ENCODE measurements at regions not wholly inside any gene's neighbourhood (a gene's known extent, or its start where the extent isn't known, plus 50 kb on each side); places are given as distances from the start of the nearest gene placed in this dataset.

- ChIA-PET CTCF (no interaction called here), POLR2A (ENCODE audit: unreplicated experiment) (no interaction called here)
- no peak overlapping the region for H4K5ac ChIP-seq (ENCODE audit: low read depth, low read length)
- H3K14ac ChIP-seq (replicated peaks; ENCODE audit: low read depth, low read length) = no peak overlapping the region
- no peaks in the 10 kb centered on the region for H3K4me1 ChIP-seq (ENCODE audit: control insufficient read depth, insufficient read depth, low read length)
- intact Hi-C loops (cut with micrococcal nuclease) (no loop called here), dilution Hi-C loops (cut with HindIII; ENCODE audit: low sequenced_read_pairs, unreplicated experiment) (no loop called here), in situ Hi-C loops (cut with MboI; ENCODE audit: low sequenced_read_pairs) (no loop called here)
- no peak overlapping the region for H3K4ac ChIP-seq (ENCODE audit: low read depth, low read length)
- H3K9me3 ChIP-seq (ENCODE audit: control insufficient read depth, insufficient read depth, low read length) = peaks cover 5% of the 10 kb centered on the region; the same call in 1 of the 2 replicates
- H3K4me3 ChIP-seq (ENCODE audit: insufficient read depth, low read depth, low read length) = no peak overlapping the region
- no peak overlapping the region for H2BK5ac ChIP-seq (ENCODE audit: low read depth, low read length, poor library complexity, severe bottlenecking)
- H3K18ac ChIP-seq (ENCODE audit: low read depth, low read length) = no peak overlapping the region
- no peaks in the 10 kb centered on the region for H3K9me1 ChIP-seq (ENCODE audit: insufficient read depth, low read length)
- H3K4me2 ChIP-seq (ENCODE audit: low read depth, low read length) = no peak overlapping the region
- H2BK15ac ChIP-seq (ENCODE audit: low read depth, low read length) = no peak overlapping the region
- no peak overlapping the region for H2BK120ac ChIP-seq (ENCODE audit: low read depth, low read length)
- H3K36me3 ChIP-seq (ENCODE audit: control insufficient read depth, insufficient read depth, low read length) = no peaks in the 10 kb centered on the region
- TF ChIP-seq RFX5 (IDR thresholded peaks at IDR 0.05; ENCODE audit: low read depth, low read length) (no peak), USF2 (IDR thresholded peaks at IDR 0.05; ENCODE audit: low read depth, low read length) (no peak), CEBPB (IDR thresholded peaks at IDR 0.05; ENCODE audit: low read depth, low read length) (no peak), MAFK (IDR thresholded peaks at IDR 0.05; ENCODE audit: low read depth, low read length) (no peak), MXI1 (IDR thresholded peaks at IDR 0.05; ENCODE audit: borderline replicate concordance, low read depth, low read length) (no peak)
- ATAC-seq (ENCODE audit: low read depth) (no peak), DNase-seq (no peak)
- H3K79me1 ChIP-seq (ENCODE audit: low read depth in 1 of 2, low read length in 2 of 2) = no peaks in the 10 kb centered on the region
- no peak overlapping the region for H2AK9ac ChIP-seq (replicated peaks; ENCODE audit: low read depth, low read length, poor library complexity)
- H3K27ac ChIP-seq (ENCODE audit: insufficient read depth, low read length) = no peak overlapping the region
- no peak overlapping the region for H2AFZ ChIP-seq (replicated peaks; ENCODE audit: low read length, poor library complexity)
- no peaks in the 10 kb centered on the region for H3K27me3 ChIP-seq (ENCODE audit: control insufficient read depth, insufficient read depth, low read length)
- WGBS, 2 experiments (ENCODE audit: extremely low coverage in 2 of 2, insufficient read length in 1 of 2) = no CpG with 5 or more reads among the region's 2 CpGs
- H3K9ac ChIP-seq (ENCODE audit: low read depth, low read length) = no peak overlapping the region
- no peak overlapping the region for H2BK20ac ChIP-seq (ENCODE audit: low read depth, low read length)
- H4K91ac ChIP-seq (ENCODE audit: insufficient read depth, low read depth, low read length) = no peak overlapping the region
- no peak overlapping the region for H3K56ac ChIP-seq (ENCODE audit: extremely low read depth, insufficient read depth, low read length)
- no TSS peak for BruUV-seq (replicated peaks)
- no peak overlapping the region for H2AK5ac ChIP-seq (ENCODE audit: low read depth, low read length)
- no peak overlapping the region for H4K8ac ChIP-seq (ENCODE audit: low read depth in 2 of 2, low read length in 2 of 2)
- no peaks in the 10 kb centered on the region for H4K20me1 ChIP-seq (ENCODE audit: insufficient read depth, low read length)
- no peak overlapping the region for H3K23ac ChIP-seq (ENCODE audit: low read depth, low read length)
Observed at GRCh38 chr7:21134631-21135030, 293.3 kb upstream of the SP4 start.
